ENCODE measurements at regions not wholly inside any gene's neighbourhood (a gene's known extent, or its start where the extent isn't known, plus 50 kb on each side); places are given as distances from the start of the nearest gene placed in this dataset.

DNA sequence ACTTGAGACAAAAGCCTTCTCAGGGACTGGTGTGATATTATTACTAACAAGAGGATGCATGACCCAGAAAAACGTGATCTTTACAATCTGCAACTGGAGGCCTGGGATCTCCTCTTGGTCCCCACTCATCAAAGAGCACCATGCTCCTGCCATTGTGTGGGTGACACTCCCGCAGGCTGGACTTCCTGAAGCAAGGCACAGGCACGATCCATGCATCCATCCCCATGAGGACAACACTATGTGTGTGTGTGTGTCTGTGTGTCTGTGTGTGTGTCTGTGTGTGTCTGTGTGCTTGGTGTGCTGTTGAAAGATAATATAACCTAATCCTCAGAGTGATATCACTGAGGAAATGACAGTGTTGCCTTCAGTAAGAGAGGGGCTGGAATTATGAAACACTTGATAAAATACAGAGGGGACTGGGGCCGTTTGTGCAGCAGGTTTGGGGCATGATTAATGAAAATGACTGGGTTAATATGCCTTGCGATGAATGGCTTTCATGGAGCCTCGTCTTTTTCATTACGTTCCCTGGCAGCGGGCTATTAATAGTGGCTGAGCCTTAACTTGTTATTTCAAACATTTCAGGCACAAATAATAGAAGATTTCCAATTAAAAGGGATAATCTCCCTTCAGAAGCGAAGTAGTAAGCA is 180.8 kb upstream of the TCERG1L start:
- no peak for DNase-seq

DNA sequence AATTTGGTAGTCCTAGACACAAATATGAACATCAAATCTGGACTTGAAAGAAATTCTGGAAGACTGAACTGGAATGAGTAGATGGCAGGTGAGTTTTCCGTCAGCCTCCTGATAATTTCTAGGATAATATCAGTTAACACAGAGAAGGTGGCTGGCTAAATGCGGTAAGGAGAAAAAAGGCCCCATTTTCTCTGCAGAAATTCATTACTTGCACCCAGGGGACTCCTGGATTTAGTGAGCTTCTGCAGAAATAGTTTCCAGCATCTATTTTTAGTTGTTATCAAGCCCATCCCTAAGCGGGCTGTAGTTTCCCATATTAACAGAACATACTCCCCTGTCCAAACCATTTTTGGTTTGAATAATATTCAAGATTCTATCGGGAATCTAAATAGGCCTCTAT is 181.9 kb upstream of the TCERG1L start:
- no peak for DNase-seq

- no peak for DNase-seq
Observed at GRCh38 chr10:131494451-131494850, 182.9 kb upstream of the TCERG1L start.

DNA sequence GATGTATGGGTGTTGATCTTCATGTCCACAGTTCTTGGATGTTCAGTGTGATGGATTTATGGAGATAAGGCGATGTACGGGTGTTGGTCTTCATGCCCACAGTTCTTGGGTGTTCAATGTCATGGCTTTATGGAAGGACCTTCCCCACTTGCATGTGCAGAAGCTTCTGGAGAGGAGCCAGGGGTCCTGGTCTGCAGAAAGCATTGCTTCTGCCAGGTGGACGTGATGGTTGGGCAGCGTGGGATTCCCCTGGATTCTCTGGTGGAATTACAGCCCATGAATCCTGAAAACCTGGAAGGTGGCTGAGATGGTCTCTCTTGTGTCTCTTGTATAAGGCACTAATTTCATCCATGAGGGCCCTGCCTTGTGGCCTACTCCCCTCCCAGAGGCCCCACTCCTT is 183.7 kb upstream of the TCERG1L start:
- DNase-seq, result no peak

GRCh38 chr10:131495892-131496291 is 184.4 kb upstream of the TCERG1L start:
- DNase-seq, result no peak

DNA sequence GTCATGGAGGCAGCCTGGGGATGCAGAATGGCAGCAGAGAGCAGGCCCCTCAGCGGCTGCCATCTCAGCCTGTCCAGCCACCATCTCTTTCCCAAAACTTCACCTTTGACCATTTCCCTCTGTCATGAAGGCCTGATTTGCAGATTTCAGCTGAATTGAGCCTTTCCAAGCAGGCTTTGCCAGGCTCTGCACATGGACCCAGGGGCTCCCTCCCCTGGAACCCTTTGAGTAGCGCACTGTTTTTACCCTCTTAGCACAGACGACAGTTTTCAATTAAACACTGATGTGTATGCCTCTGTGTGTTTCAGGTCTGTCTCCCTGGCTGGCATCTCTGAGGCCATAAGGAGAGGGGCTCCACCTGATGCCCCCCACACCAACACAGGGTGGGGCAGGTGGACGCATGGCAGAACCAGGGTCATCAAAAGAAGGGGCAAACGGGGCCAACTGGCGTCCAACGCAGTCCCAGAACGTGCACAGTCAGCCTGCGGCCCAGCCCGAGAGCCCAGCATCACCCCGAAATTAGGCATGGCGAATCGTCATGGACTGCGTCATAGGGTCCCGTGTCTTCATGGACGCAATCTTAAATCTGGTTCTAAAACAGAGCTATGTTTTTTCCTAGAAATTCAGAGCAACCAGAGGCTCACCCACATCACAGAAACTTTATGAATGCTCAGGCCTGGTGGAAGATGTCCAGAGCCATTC is 185.0 kb upstream of the TCERG1L start:
- DNase-seq, result no peak

DNA sequence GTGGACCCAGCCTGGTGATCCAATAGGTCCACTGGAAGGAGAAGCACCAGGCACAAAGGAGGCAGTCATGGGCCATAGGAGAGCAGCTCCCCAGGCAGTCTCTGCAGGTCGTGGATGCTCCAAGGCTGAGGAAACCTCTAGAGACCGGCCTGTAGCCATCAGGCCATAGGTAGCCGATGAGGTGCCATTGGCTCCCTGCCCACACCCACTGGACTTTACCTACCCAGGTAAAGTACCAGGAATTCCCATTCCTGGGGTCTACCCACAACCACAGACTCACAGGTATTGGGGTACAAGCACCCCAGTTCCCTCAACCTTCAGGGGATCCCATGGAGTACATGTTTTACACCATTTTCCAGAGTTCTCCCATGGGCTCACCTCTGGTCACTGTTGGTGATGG is 188.0 kb upstream of the TCERG1L start:
- DNase-seq, result no peak

- DNase-seq, result no peak
Observed at GRCh38 chr10:131500181-131500580, 188.7 kb upstream of the TCERG1L start.

DNA sequence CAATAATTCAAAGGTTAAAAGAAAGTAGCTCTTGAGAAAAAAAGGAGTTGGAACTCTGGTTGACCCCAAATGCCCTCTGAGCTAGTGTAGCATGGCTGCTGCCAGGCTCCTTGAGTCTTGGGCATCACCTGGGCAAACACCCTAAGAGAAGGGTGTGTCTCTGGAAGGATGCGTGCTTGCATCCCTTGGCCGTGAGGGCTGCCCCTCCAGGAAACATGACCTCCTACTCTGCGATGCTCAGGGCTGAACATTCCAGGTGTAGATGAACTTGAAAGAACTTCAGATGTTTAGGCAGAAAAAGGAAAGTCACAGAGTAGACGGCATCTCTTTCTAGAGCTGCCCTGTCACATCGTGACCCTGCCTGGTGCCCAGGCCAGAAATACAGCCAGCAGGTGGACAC is 189.4 kb upstream of the TCERG1L start:
- DNase-seq, result no peak

DNA sequence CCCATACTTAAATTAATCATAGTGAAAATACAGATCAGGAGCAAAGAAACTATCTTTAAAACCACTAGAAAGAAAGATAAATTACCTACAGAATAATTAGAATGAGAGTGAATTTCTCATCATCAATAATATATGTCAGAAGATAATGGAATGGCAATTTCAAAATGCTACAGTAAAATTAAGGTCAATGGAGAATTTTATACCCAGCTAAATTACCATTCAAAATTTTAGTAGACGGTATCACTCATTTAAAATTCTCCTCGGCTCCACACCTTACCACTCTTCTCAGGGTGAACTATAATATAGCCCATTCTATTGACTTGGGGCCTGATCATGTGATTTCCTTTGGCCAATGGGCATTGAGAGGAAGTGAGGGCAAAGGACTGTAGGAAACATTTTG is 192.5 kb upstream of the TCERG1L start:
- DNase-seq, result no peak

- no peak for DNase-seq
Observed at GRCh38 chr10:131511391-131511790, 199.9 kb upstream of the TCERG1L start.

DNA sequence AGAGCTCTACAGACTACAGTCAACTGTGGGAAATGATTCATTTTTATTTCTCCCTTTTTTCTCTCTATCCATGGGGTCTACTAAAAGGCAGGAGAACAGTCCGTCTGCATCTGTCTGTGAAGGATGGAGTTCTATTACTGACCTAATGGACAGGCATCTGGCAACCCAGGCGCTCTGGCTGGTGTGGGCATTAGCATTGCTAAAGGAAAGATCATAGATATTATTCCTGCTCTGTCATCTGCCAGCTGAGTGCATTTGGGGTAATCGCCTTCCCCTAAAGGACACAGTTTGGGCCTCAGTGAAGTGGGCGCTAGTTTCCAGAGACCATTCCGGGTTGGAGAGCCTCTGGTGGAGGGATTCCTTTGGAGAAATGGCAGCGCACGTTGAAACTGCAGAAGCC is 201.3 kb upstream of the TCERG1L start:
- no peak for DNase-seq

DNA sequence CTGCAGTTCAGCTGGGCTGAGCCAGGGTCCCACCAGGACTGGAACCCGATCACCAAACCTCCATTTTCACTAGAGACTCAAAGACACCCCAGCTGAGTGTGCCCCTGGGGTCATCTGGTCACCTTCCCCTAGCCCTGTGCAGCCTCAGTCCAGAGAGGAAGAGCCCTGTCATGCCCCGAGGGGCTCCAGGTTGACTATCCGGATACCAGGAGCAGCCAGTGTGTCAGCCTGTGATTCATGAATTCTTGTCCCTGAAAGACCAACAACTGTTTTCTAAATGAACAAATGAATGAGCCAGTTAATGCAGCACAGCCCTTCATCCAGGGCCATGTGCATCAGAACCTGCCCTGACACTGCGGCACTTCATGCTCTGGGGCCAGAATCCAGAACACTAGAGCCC is 201.9 kb upstream of the TCERG1L start:
- DNase-seq, result no peak

DNA sequence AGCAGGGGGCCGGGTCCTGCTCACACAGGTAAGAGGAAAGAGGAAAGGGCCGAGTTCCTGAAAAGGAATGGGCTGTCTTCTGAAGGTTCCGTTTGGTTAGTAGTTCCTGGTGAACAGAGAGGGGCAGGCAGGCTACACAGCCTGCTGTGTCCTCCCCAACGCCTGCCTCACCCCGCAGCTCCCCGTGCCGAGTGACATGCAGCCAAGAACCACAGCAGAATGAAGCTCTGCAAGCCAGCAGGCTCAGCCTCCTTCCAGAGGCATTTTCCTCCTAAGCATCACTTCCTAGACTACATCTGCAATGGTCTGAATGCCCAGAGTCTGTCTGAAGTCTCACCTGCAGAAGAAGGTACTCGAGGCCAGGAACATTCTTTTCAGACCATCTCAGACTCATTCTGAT is 202.4 kb upstream of the TCERG1L start:
- DNase-seq, result no peak

- DNase-seq, result no peak
Observed at GRCh38 chr10:131514454-131514853, 202.9 kb upstream of the TCERG1L start.

- no peak for DNase-seq
Observed at GRCh38 chr10:131516285-131516684, 204.8 kb upstream of the TCERG1L start.

DNA sequence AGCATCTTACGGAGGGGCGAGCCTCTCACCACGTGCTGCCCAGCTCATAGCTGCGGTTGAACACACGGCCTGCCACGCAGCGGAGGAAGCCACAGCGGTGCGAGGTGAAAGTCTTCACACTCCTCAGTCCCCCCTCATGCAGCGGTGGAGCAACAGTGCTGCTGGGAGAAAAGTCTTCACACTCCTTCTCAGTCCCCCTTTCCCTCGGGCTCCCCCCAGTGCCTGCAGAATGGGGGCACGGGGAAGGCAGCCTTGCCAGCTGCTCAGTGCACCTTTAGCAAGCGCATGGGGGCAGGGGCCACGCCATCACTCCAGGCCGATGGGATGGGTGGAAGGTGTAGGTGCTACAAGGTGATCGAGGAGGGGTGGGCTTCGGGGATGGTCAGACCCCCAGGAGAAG is 206.3 kb upstream of the TCERG1L start:
- no peak for DNase-seq

DNA sequence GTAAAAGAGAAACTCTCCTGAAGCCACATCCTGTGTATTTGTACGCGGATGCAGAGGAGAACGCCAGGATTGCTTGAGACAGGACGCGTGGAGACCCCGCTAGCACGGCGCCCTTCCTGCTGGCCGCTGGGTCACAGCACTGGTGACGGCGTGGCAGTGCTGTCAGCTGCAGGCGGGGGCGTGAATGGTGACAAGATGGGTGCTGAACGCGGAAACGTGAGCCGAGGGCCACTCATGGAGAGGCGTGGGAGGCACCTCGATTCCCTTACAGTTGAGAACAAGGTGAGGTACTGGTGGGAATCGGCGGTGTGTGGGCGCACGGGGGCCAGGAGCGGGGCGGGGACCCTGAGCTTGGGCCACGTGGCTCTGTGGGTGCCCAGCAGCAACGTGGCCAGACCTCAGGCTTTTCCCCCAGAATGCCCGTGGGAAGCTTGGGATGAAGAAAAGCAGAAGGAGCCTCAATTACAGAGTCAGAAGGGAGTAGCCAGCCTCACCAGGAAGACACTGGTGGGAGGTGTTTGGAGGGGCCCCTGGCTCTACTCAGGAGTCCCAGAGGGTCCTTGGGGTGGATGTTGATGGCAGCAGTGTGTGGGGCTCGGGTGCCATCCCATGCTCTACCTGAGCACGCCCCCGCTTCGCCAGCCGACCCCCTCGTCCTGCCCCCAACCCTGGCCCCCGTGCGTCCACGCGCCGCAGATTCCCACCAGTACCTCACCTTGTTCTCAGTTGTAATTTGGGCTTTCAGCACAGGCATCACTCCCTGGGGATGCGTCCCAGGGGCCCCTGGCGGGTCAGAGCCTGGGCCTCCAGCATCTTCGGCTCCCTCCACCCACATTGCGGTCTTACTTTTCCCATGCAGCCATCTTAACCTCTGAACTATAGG is 208.4 kb upstream of the TCERG1L start:
- no peak for DNase-seq

DNA sequence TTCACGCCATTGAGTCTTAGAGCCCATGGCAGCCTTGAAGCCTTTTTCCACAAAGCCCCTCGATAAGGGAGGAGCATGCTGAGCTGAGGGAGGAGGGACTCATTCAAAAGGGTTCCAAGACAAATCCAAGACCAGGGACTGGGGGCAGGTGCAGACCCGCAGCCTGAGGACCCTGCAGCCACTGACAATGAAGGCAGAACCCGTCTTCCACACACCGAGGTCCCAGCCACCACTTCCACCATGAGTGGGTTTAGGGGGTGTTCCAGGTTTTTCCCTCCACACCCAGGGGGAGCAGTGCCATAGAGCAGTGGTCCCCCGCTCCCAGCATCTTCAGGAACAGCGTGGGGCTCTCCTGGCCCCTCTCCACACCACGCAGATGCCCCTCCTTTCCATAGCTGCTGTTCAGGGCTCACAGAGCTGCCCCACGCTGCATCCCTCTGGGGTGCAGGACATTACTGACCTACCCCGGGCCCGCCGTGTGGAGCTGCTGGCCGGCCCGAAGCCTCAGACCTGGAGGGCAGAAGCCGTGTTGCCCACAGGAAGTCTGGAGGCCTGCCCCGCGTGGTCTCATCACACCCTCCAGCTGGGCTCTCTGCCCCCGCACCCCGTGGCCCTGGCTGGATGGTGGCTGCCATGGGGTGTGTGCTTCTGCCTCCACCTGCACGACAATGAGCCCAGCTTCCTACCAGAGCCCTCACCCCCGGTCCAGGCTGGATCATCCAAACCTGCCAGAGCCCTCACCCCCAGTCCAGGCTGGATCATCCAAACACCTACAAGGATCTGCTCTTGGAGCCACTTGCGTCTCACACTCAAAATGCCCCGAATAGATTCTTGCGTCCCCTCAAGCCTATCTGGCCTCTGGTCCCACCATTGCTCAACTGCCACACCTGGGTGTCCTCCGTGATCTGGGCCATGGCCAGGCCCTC is 220.0 kb upstream of the TCERG1L start:
- DNase-seq, result no peak

DNA sequence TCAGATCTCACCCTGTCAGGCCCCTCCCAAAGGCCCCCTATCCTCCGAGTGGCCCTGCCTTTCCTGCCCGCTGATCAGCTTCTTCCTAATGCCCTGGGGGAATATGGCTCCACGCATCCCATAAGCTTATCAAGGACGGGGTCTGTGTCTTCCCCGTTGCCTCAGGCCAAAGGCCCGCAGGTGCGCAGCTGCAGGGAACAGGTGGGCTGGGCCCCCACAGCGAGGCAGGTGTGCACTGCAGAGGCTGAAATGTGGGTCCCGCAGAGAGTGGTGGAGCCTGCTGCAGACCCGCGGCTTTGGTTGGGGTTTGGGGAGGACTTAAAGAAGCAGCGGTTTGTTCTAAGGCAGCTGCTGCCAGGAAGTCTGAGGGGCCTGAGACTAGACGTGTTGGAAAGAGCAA is 220.8 kb upstream of the TCERG1L start:
- DNase-seq, result no peak

DNA sequence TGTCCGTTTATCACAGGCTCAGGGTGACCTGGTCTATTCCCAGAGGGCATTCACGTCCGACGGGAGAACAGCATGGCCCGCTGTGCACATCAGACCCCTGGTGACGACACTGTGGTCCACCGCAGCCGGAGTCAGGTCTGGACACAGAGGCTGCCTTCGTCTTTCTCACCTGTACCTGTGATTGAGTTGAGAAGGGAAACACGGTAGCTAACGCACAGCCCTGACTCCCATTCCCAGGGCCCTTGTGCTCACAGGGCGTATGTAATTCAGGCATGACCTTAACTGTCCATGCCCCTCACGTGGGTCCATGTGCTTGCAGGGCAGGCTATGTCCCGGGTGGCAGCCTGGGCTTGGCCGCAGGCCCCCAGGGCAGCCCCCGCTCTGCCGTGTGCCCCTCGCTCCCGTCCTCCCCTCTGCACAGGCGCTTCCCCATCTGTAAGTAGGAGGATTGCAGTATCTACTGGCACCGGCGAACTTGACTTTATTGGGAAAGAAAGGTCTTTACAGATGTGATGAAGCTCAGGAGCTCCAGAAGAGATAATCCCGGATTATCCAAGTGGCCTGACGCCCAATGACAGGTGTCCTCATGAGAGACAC is 221.3 kb upstream of the TCERG1L start:
- no peak for DNase-seq

DNA sequence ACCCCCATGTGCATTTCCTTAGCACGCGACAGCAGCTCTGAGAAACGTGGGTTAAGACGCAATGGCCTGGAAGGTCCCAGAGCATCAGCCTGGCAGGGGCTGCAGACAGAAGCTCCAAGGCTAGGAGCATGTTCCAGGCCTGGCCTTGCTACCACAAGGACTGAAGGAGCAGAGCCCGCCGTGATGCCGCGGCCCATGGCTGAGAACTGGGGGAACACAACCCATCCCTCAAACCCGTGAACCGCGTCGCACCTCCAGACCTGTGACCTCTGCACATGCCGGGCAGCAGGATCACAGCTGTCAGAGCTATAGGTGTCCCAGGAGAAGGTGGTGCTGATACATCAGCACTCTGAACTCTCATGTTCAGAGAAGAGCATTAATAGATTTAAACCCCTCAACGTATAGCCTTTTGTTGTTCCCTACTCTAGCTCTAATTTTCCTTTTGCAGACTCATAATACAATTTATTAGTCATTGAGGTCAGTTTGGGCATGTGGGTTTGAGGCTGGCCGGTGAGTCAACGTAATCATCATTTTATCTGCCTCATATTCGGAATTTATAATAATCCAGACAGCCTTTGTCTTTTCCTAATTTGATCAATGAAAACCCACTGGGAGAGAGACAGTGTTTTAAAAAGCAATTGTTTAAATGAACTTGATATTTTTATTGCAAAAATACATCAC is 222.5 kb upstream of the TCERG1L start:
- no peak for DNase-seq
